Testis (tissue), 2 donors: ENCODE measurements at regions not wholly inside any gene's neighbourhood (a gene's known extent, or its start where the extent isn't known, plus 50 kb on each side); places are given as distances from the start of the nearest gene placed in this dataset.
"Not testable (repeated sequence)": the region's sequence is repeated elsewhere in the genome, so short reads cannot be mapped to it uniquely, and the experiment has no call there.

Source experiments
- DNase-seq: peaks from one replicate; pipeline ENCODE4 v3.0.0-alpha.2; 2019
- H3K27ac ChIP-seq, 2 donors: fragments of 200-600 bp; sonication (generic); one replicate each; pipeline ENCODE4 v1.5.1; 2019
- H3K27me3 ChIP-seq: fragments of 200-600 bp; sonication (generic); one replicate; pipeline ENCODE4 v1.5.1; 2019
- H3K36me3 ChIP-seq: fragments of 200-600 bp; sonication (generic); one replicate; pipeline ENCODE4 v1.5.1; 2017; ENCODE audit warnings: low read depth; ENCODE audit errors: missing control alignments
- H3K4me1 ChIP-seq: fragments of 200-600 bp; sonication (generic); one replicate; pipeline ENCODE4 v1.5.1; 2019
- H3K4me3 ChIP-seq, 2 donors: fragments of 200-600 bp; sonication (generic); one replicate each; pipeline ENCODE4 v1.5.1; 2017 to 2019
- H3K9me3 ChIP-seq: fragments of 200-600 bp; sonication (generic); one replicate; pipeline ENCODE4 v1.5.1; 2017
- CTCF ChIP-seq, 3 experiments: fragments of 450-650 bp in 2 of 3; fragments of 200-600 bp in 1 of 3; sonication (generic) in 1 of 3; IDR thresholded peaks; one replicate each; pipeline ENCODE4 v1.5.1; 2016 to 2019; ENCODE audit warnings: antibody characterized with exemption in 3 of 3, mild to moderate bottlenecking in 2 of 3, moderate library complexity in 1 of 3
- POLR2A ChIP-seq: fragments of 450-650 bp; IDR thresholded peaks from one replicate; pipeline ENCODE4 v1.6.1; 2017; ENCODE audit warnings: antibody characterized with exemption, mild to moderate bottlenecking, moderate library complexity
- WGBS, 2 donors: methylation state at CpG; one replicate each; pipeline ENCODE4 v1.1.5; 2018; 5-methylcytosine and 5-hydroxymethylcytosine counted together
- intact Hi-C: fragments of 100-400 bp; cut with DNase I; formaldehyde crosslinking; loops from one replicate; pipeline ENCODE4 v1.15.1; 2023; ENCODE audit warnings: low total_unique reads

GRCh38 chr14:48289701-48290100, 614.3 kb upstream of the MDGA2 start:
- intact Hi-C loops = no loop called here
- Histone ChIP-seq H3K4me1 (no peaks in the 10 kb centered on the region), H3K4me3 (no peak overlapping the region), H3K27me3 (no peaks in the 10 kb centered on the region), H3K9me3 (no peaks in the 10 kb centered on the region), H3K27ac (no peak overlapping the region), H3K36me3 (no peaks in the 10 kb centered on the region)
- no peak for TF ChIP-seq POLR2A
- no peak for TF ChIP-seq CTCF (IDR thresholded peaks at IDR 0.05)
- DNase-seq = no peak

GRCh38 chr14:48285217-48285616, 609.8 kb upstream of the MDGA2 start:
- 90 to 93% methylated on average over 4 to 11 of the region's 11 CpGs for WGBS, 2 donors
- H3K4me3 ChIP-seq, H3K27me3 ChIP-seq, H3K4me1 ChIP-seq, DNase-seq, H3K9me3 ChIP-seq, intact Hi-C loops, H3K27ac ChIP-seq, H3K36me3 ChIP-seq: not testable (repeated sequence)

GRCh38 chr14:48275301-48275700, 599.9 kb upstream of the MDGA2 start:
- intact Hi-C loops = no loop called here
- Histone ChIP-seq H3K27me3 (no peaks in the 10 kb centered on the region), H3K4me3 (no peak overlapping the region), H3K9me3 (no peaks in the 10 kb centered on the region), H3K27ac (no peak overlapping the region), H3K36me3 (no peaks in the 10 kb centered on the region), H3K4me1 (no peaks in the 10 kb centered on the region)
- no peak for DNase-seq
- TF ChIP-seq CTCF (IDR thresholded peaks at IDR 0.05) (no peak), POLR2A (no peak)

DNA sequence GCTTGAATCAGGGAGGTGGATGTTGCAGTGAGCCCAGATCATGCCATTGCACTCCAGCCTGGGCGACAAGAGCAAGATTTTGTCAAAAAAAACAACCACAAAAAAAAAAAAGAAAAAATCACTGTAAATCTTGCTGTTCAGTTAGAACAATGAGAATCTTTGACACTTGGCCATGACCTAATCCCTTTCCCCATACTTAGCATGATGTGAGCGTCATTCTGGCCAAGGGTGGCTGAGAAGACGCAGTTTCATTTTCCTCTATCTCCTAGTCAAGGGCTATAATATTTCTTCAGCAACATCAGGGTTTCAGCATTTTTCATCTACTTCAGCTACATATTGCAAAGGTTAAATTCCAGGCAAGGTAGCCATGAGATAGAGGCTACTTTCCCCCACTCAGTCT, 599.4 kb upstream of the MDGA2 start:
- no peak overlapping the region for H3K27ac ChIP-seq
- no peaks in the 10 kb centered on the region for H3K9me3 ChIP-seq
- H3K4me3 ChIP-seq = no peak overlapping the region
- WGBS, 2 donors = 76 to 89% methylated on average over 3 of the region's 3 CpGs
- intact Hi-C loops = no loop called here
- TF ChIP-seq CTCF (IDR thresholded peaks at IDR 0.05) (no peak), POLR2A (no peak)
- no peaks in the 10 kb centered on the region for H3K27me3 ChIP-seq
- DNase-seq = no peak
- no peaks in the 10 kb centered on the region for H3K4me1 ChIP-seq
- no peaks in the 10 kb centered on the region for H3K36me3 ChIP-seq

GRCh38 chr14:48267926-48268325, 592.5 kb upstream of the MDGA2 start:
- H3K27ac ChIP-seq, H3K4me1 ChIP-seq, H3K4me3 ChIP-seq, H3K36me3 ChIP-seq, intact Hi-C loops, H3K9me3 ChIP-seq, DNase-seq, H3K27me3 ChIP-seq: not testable (repeated sequence)
- WGBS, 2 donors = 77 to 89% methylated on average over 4 of the region's 4 CpGs

- H3K27ac ChIP-seq, H3K4me1 ChIP-seq, H3K9me3 ChIP-seq, H3K36me3 ChIP-seq, intact Hi-C loops, DNase-seq, H3K27me3 ChIP-seq, H3K4me3 ChIP-seq: not testable (repeated sequence)
- 61 to 63% methylated on average over 5 of the region's 5 CpGs for WGBS, 2 donors
Measured at GRCh38 chr14:48266201-48266600, 590.8 kb upstream of the MDGA2 start.
